AG08395 (cell line): ENCODE measurements at regions not wholly inside any gene's neighbourhood (a gene's known extent, or its start where the extent isn't known, plus 50 kb on each side); places are given as distances from the start of the nearest gene placed in this dataset.
"Not testable (repeated sequence)": the region's sequence is repeated elsewhere in the genome, so short reads cannot be mapped to it uniquely, and the experiment has no call there.

Source experiments
- DNase-seq: peaks from one replicate; pipeline ENCODE4 v3.0.0; 2012; ENCODE audit warnings: mixed read lengths, low spot score

- no peak for DNase-seq
These were observed 80.2 kb upstream of the BRD7 start for GRCh38 chr16:50448981-50449380.

GRCh38 chr16:50448522-50448921 lies 79.7 kb upstream of the BRD7 start:
- no peak for DNase-seq

GRCh38 chr16:50447386-50447785 lies 78.6 kb upstream of the BRD7 start:
- not testable (repeated sequence) for DNase-seq

- no peak for DNase-seq
These were observed 78.1 kb upstream of the BRD7 start for GRCh38 chr16:50446861-50447260.

- DNase-seq = no peak
These were observed 77.1 kb upstream of the BRD7 start for GRCh38 chr16:50445621-50446555.

- no peak for DNase-seq
These were observed 75.7 kb upstream of the BRD7 start for GRCh38 chr16:50444526-50444925.

GRCh38 chr16:50442221-50442620 lies 73.4 kb upstream of the BRD7 start:
- no peak for DNase-seq

GRCh38 chr16:50441486-50442157 lies 72.8 kb upstream of the BRD7 start:
- DNase-seq = no peak

- DNase-seq = no peak
These were observed 72.2 kb upstream of the BRD7 start for GRCh38 chr16:50440991-50441390.

GRCh38 chr16:50440531-50440930 lies 71.7 kb upstream of the BRD7 start:
- DNase-seq = no peak

- no peak for DNase-seq
These were observed 69.1 kb upstream of the BRD7 start for GRCh38 chr16:50437769-50438437.

GRCh38 chr16:50436271-50436670 lies 67.5 kb upstream of the BRD7 start:
- DNase-seq = no peak

- no peak for DNase-seq
These were observed 66.2 kb upstream of the BRD7 start for GRCh38 chr16:50434872-50435478.

- DNase-seq = no peak
These were observed 61.3 kb upstream of the BRD7 start for GRCh38 chr16:50430076-50430475.

GRCh38 chr16:50428742-50429141 lies 60.0 kb upstream of the BRD7 start:
- DNase-seq = no peak

- DNase-seq = no peak
These were observed 59.3 kb upstream of the BRD7 start for GRCh38 chr16:50428116-50428515.

GRCh38 chr16:50427107-50427506 lies 58.3 kb upstream of the BRD7 start:
- DNase-seq = no peak

- DNase-seq = no peak
These were observed 56.9 kb upstream of the BRD7 start for GRCh38 chr16:50425648-50426047.

GRCh38 chr16:50425044-50425443 lies 56.3 kb upstream of the BRD7 start:
- no peak for DNase-seq

- no peak for DNase-seq
These were observed 54.1 kb upstream of the BRD7 start for GRCh38 chr16:50422926-50423325.

- no peak for DNase-seq
These were observed 50.3 kb upstream of the BRD7 start for GRCh38 chr16:50419116-50419515.
